IPS-18a (cell line): ENCODE measurements at regions not wholly inside any gene's neighbourhood (a gene's known extent, or its start where the extent isn't known, plus 50 kb on each side); places are given as distances from the start of the nearest gene placed in this dataset.

ENCODE experiments used
- H3K27ac ChIP-seq: one replicate; pipeline ENCODE4 v1.5.1; 2013; ENCODE audit warnings: low read length
- H3K27me3 ChIP-seq: one replicate; pipeline ENCODE4 v1.6.1; 2013; ENCODE audit warnings: mild to moderate bottlenecking, low read length; ENCODE audit not compliant: control insufficient read depth, insufficient read depth
- H3K36me3 ChIP-seq: one replicate; pipeline ENCODE4 v1.6.1; 2013; ENCODE audit warnings: low read depth, low read length; ENCODE audit not compliant: control insufficient read depth
- H3K4me1 ChIP-seq: one replicate; pipeline ENCODE4 v1.6.1; 2013; ENCODE audit warnings: low read depth, low read length; ENCODE audit not compliant: control insufficient read depth
- H3K4me3 ChIP-seq: one replicate; pipeline ENCODE4 v1.5.1; 2013; ENCODE audit warnings: low read length
- H3K9ac ChIP-seq: one replicate; pipeline ENCODE4 v1.6.1; 2013; ENCODE audit warnings: mild to moderate bottlenecking, low read length, moderate library complexity
- H3K9me3 ChIP-seq: one replicate; pipeline ENCODE4 v1.6.1; 2013; ENCODE audit warnings: low read depth, low read length; ENCODE audit not compliant: control insufficient read depth

GRCh38 chr17:77566151-77566550 lies 392.4 kb upstream of the TNRC6C start:
- peaks cover 12% of the 10 kb centered on the region for H3K27me3 ChIP-seq
- H3K4me1 ChIP-seq, result peaks cover 5% of the 10 kb centered on the region
- no peaks in the 10 kb centered on the region for H3K36me3 ChIP-seq
- H3K9ac ChIP-seq, result no peak overlapping the region
- H3K4me3 ChIP-seq, result no peak overlapping the region
- no peak overlapping the region for H3K27ac ChIP-seq
- no peaks in the 10 kb centered on the region for H3K9me3 ChIP-seq

- no peak overlapping the region for H3K27ac ChIP-seq
- H3K27me3 ChIP-seq, result peaks cover 17% of the 10 kb centered on the region
- H3K4me3 ChIP-seq, result no peak overlapping the region
- no peaks in the 10 kb centered on the region for H3K36me3 ChIP-seq
- H3K9ac ChIP-seq, result no peak overlapping the region
- peaks cover 9% of the 10 kb centered on the region for H3K4me1 ChIP-seq
- no peaks in the 10 kb centered on the region for H3K9me3 ChIP-seq
Observed at GRCh38 chr17:77566566-77567138, 391.9 kb upstream of the TNRC6C start.

GRCh38 chr17:77568540-77568939 lies 390.0 kb upstream of the TNRC6C start:
- no peak overlapping the region for H3K9ac ChIP-seq
- H3K27me3 ChIP-seq, result peaks cover 29% of the 10 kb centered on the region
- peaks cover 20% of the 10 kb centered on the region for H3K4me1 ChIP-seq
- no peaks in the 10 kb centered on the region for H3K9me3 ChIP-seq
- H3K36me3 ChIP-seq, result no peaks in the 10 kb centered on the region
- H3K27ac ChIP-seq, result no peak overlapping the region
- H3K4me3 ChIP-seq, result no peak overlapping the region

GRCh38 chr17:77569846-77570564 lies 388.5 kb upstream of the TNRC6C start:
- Histone ChIP-seq H3K27me3 (peaks cover 29% of the 10 kb centered on the region), H3K27ac (no peak overlapping the region), H3K36me3 (no peaks in the 10 kb centered on the region), H3K4me1 (peaks cover 20% of the 10 kb centered on the region), H3K9ac (no peak overlapping the region), H3K9me3 (no peaks in the 10 kb centered on the region), H3K4me3 (no peak overlapping the region)

- Histone ChIP-seq H3K4me3 (no peak overlapping the region), H3K36me3 (no peaks in the 10 kb centered on the region), H3K9me3 (no peaks in the 10 kb centered on the region), H3K4me1 (peaks cover 20% of the 10 kb centered on the region), H3K27ac (no peak overlapping the region), H3K27me3 (peaks cover 29% of the 10 kb centered on the region), H3K9ac (no peak overlapping the region)
Observed at GRCh38 chr17:77570565-77570898, 388.0 kb upstream of the TNRC6C start.

- peak overlapping the region; percentile 61 for H3K4me3 ChIP-seq
- H3K27ac ChIP-seq, result no peak overlapping the region
- peaks cover 29% of the 10 kb centered on the region for H3K27me3 ChIP-seq
- H3K4me1 ChIP-seq, result peaks cover 20% of the 10 kb centered on the region
- no peaks in the 10 kb centered on the region for H3K36me3 ChIP-seq
- no peak overlapping the region for H3K9ac ChIP-seq
- H3K9me3 ChIP-seq, result no peaks in the 10 kb centered on the region
Observed at GRCh38 chr17:77571155-77571981, 387.1 kb upstream of the TNRC6C start.

- Histone ChIP-seq H3K4me3 (peak overlapping the region; percentile 61), H3K27ac (no peak overlapping the region), H3K36me3 (no peaks in the 10 kb centered on the region), H3K27me3 (peaks cover 29% of the 10 kb centered on the region), H3K4me1 (peaks cover 20% of the 10 kb centered on the region), H3K9ac (no peak overlapping the region), H3K9me3 (no peaks in the 10 kb centered on the region)
Observed at GRCh38 chr17:77572065-77572601, 386.4 kb upstream of the TNRC6C start.

- H3K4me3 ChIP-seq, result no peak overlapping the region
- no peaks in the 10 kb centered on the region for H3K36me3 ChIP-seq
- no peaks in the 10 kb centered on the region for H3K9me3 ChIP-seq
- H3K27me3 ChIP-seq, result peaks cover 29% of the 10 kb centered on the region
- peaks cover 20% of the 10 kb centered on the region for H3K4me1 ChIP-seq
- no peak overlapping the region for H3K9ac ChIP-seq
- no peak overlapping the region for H3K27ac ChIP-seq
Observed at GRCh38 chr17:77572851-77573250, 385.7 kb upstream of the TNRC6C start.

GRCh38 chr17:77577491-77577890 lies 381.0 kb upstream of the TNRC6C start:
- H3K27me3 ChIP-seq, result peaks cover 4% of the 10 kb centered on the region
- H3K4me3 ChIP-seq, result no peak overlapping the region
- H3K36me3 ChIP-seq, result no peaks in the 10 kb centered on the region
- H3K9ac ChIP-seq, result no peak overlapping the region
- no peaks in the 10 kb centered on the region for H3K9me3 ChIP-seq
- peaks cover 3% of the 10 kb centered on the region for H3K4me1 ChIP-seq
- no peak overlapping the region for H3K27ac ChIP-seq

- Histone ChIP-seq H3K4me1 (no peaks in the 10 kb centered on the region), H3K4me3 (no peak overlapping the region), H3K9ac (no peak overlapping the region), H3K27ac (no peak overlapping the region), H3K9me3 (no peaks in the 10 kb centered on the region), H3K27me3 (no peaks in the 10 kb centered on the region), H3K36me3 (no peaks in the 10 kb centered on the region)
Observed at GRCh38 chr17:77579131-77579530, 379.4 kb upstream of the TNRC6C start.

- Histone ChIP-seq H3K9ac (no peak overlapping the region), H3K27ac (no peak overlapping the region), H3K36me3 (no peaks in the 10 kb centered on the region), H3K9me3 (no peaks in the 10 kb centered on the region), H3K27me3 (no peaks in the 10 kb centered on the region), H3K4me3 (no peak overlapping the region), H3K4me1 (no peaks in the 10 kb centered on the region)
Observed at GRCh38 chr17:77579682-77580081, 378.8 kb upstream of the TNRC6C start.
